H4 (cell line): ENCODE measurements at regions not wholly inside any gene's neighbourhood (a gene's known extent, or its start where the extent isn't known, plus 50 kb on each side); places are given as distances from the start of the nearest gene placed in this dataset.
"Not testable (repeated sequence)": the region's sequence is repeated elsewhere in the genome, so short reads cannot be mapped to it uniquely, and the experiment has no call there.

Source experiments
- DNase-seq: peaks from one replicate; pipeline ENCODE4 v3.0.0-alpha.2; 2015; ENCODE audit warnings: low spot score

GRCh38 chr21:35470522-35470921 lies 421.4 kb upstream of the RUNX1 start:
- no peak for DNase-seq

- DNase-seq: no peak
Observed at GRCh38 chr21:35469498-35469897, 420.4 kb upstream of the RUNX1 start.

- DNase-seq: no peak
Observed at GRCh38 chr21:35468991-35469390, 419.9 kb upstream of the RUNX1 start.

- no peak for DNase-seq
Observed at GRCh38 chr21:35467566-35467965, 418.5 kb upstream of the RUNX1 start.

GRCh38 chr21:35466681-35467080 lies 417.6 kb upstream of the RUNX1 start:
- DNase-seq: not testable (repeated sequence)

- no peak for DNase-seq
Observed at GRCh38 chr21:35465741-35466140, 416.6 kb upstream of the RUNX1 start.

- DNase-seq: no peak
Observed at GRCh38 chr21:35461700-35462099, 412.6 kb upstream of the RUNX1 start.

- DNase-seq: no peak
Observed at GRCh38 chr21:35460441-35460840, 411.3 kb upstream of the RUNX1 start.

- no peak for DNase-seq
Observed at GRCh38 chr21:35458405-35458804, 409.3 kb upstream of the RUNX1 start.

- no peak for DNase-seq
Observed at GRCh38 chr21:35457097-35457804, 408.1 kb upstream of the RUNX1 start.

GRCh38 chr21:35451276-35451675 lies 402.2 kb upstream of the RUNX1 start:
- DNase-seq: no peak

GRCh38 chr21:35450830-35451229 lies 401.7 kb upstream of the RUNX1 start:
- no peak for DNase-seq

GRCh38 chr21:35449846-35450245 lies 400.7 kb upstream of the RUNX1 start:
- no peak for DNase-seq

GRCh38 chr21:35448876-35449599 lies 399.9 kb upstream of the RUNX1 start:
- DNase-seq: no peak

- no peak for DNase-seq
Observed at GRCh38 chr21:35444391-35444790, 395.3 kb upstream of the RUNX1 start.

GRCh38 chr21:35441868-35442582 lies 392.9 kb upstream of the RUNX1 start:
- DNase-seq: no peak

- no peak for DNase-seq
Observed at GRCh38 chr21:35438643-35439404, 389.7 kb upstream of the RUNX1 start.

GRCh38 chr21:35437941-35438340 lies 388.8 kb upstream of the RUNX1 start:
- no peak for DNase-seq

- no peak for DNase-seq
Observed at GRCh38 chr21:35436899-35437298, 387.8 kb upstream of the RUNX1 start.

GRCh38 chr21:35432601-35433000 lies 383.5 kb upstream of the RUNX1 start:
- DNase-seq: not testable (repeated sequence)

GRCh38 chr21:35430260-35430659 lies 381.2 kb upstream of the RUNX1 start:
- no peak for DNase-seq

GRCh38 chr21:35428937-35429336 lies 379.8 kb upstream of the RUNX1 start:
- no peak for DNase-seq
